ENCODE measurements at regions not wholly inside any gene's neighbourhood (a gene's known extent, or its start where the extent isn't known, plus 50 kb on each side); places are given as distances from the start of the nearest gene placed in this dataset.

DNA sequence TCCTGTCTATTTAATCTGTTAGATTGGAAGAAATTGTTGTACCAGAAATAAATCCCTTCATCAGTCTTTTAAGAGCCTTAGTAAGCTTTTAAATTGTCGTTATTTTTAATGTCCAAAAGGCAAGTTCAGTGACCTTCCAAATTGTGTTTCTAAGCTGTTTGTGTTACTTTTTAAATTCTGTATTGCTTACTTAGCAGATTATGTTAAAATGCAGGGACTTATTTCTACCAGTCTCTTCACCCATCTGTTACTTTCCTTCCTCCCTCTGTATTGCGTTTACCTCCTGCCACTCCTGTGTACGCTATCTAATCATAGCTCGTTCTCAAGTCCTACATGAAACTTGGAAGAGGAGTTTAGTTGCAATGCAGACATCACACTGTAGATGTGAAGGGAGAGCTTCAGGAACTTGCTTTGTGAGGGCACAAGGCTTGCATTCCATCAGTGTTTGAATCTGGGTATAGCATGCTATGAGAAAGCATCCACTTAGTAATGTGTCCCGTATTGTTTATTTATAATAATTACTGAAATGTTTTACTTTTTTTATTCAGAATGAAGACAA, 406.5 kb upstream of the RGS6 start:
- Histone ChIP-seq H3K4me2 (ENCODE audit: low read depth, low read length, poor library complexity, severe bottlenecking) (no peak overlapping the region), H3K9me2 (replicated peaks; ENCODE audit: low read depth, low read length) (no peaks in the 10 kb centered on the region), H3K4me1 (ENCODE audit: insufficient read depth, low read length, poor library complexity, severe bottlenecking) (peaks cover 23% of the 10 kb centered on the region), H3K27me3 (ENCODE audit: insufficient read depth, low read length, poor library complexity, severe bottlenecking) (no peaks in the 10 kb centered on the region), H3K36me3 (ENCODE audit: insufficient read depth, low read length) (peaks cover 14% of the 10 kb centered on the region; the same call in 1 of the 2 replicates), H3K9me3 (ENCODE audit: insufficient read depth, low read depth, low read length) (no peaks in the 10 kb centered on the region), H4K20me1 (ENCODE audit: insufficient read depth, low read length, poor library complexity, severe bottlenecking) (no peaks in the 10 kb centered on the region), H2AFZ (ENCODE audit: low read length) (no peak overlapping the region), H3K4me3 (ENCODE audit: low read length, poor library complexity, severe bottlenecking) (no peak overlapping the region), H3F3A (ENCODE audit: low read depth) (no peaks in the 10 kb centered on the region), H3K9ac (ENCODE audit: low read depth, low read length, poor library complexity, severe bottlenecking) (no peak overlapping the region), H3K79me2 (ENCODE audit: insufficient read depth, low read length) (peaks cover 67% of the 10 kb centered on the region)
- TF ChIP-seq, protein P1, sequence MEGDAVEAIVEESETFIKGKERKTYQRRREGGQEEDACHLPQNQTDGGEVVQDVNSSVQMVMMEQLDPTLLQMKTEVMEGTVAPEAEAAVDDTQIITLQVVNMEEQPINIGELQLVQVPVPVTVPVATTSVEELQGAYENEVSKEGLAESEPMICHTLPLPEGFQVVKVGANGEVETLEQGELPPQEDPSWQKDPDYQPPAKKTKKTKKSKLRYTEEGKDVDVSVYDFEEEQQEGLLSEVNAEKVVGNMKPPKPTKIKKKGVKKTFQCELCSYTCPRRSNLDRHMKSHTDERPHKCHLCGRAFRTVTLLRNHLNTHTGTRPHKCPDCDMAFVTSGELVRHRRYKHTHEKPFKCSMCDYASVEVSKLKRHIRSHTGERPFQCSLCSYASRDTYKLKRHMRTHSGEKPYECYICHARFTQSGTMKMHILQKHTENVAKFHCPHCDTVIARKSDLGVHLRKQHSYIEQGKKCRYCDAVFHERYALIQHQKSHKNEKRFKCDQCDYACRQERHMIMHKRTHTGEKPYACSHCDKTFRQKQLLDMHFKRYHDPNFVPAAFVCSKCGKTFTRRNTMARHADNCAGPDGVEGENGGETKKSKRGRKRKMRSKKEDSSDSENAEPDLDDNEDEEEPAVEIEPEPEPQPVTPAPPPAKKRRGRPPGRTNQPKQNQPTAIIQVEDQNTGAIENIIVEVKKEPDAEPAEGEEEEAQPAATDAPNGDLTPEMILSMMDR (conservative IDR thresholded peaks at IDR 0.05; ENCODE audit: low read length): no peak
- no peak for TF ChIP-seq EZH2phosphoT487 (IDR thresholded peaks at IDR 0.05; ENCODE audit: borderline replicate concordance)

DNA sequence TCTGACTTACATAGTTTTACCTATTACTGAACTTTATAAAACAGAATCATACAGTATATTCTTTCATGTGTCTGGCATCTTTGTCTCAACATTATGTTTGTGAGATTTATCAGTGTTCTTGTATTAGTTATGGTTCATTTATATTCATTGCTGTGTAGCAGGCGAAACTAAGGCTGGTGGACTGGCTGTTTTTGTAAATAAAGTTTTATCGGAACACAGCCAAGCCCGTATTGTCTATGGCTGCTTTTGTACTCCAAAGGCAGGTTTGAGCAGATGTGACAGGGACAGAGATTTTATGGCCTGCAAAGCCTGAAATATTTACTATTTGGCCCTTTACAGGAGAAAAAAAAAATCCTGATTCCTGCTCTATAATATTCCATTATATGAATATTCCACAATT, 405.8 kb upstream of the RGS6 start:
- Histone ChIP-seq H3K9ac (ENCODE audit: low read depth, low read length, poor library complexity, severe bottlenecking) (no peak overlapping the region), H3K9me2 (replicated peaks; ENCODE audit: low read depth, low read length) (no peaks in the 10 kb centered on the region), H3K36me3 (ENCODE audit: insufficient read depth, low read length) (peaks cover 21% of the 10 kb centered on the region; the same call in 1 of the 2 replicates), H2AFZ (ENCODE audit: low read length) (no peak overlapping the region), H3K27me3 (ENCODE audit: insufficient read depth, low read length, poor library complexity, severe bottlenecking) (no peaks in the 10 kb centered on the region), H3K4me1 (ENCODE audit: insufficient read depth, low read length, poor library complexity, severe bottlenecking) (peaks cover 23% of the 10 kb centered on the region), H3K79me2 (ENCODE audit: insufficient read depth, low read length) (peaks cover 68% of the 10 kb centered on the region), H4K20me1 (ENCODE audit: insufficient read depth, low read length, poor library complexity, severe bottlenecking) (no peaks in the 10 kb centered on the region), H3K9me3 (ENCODE audit: insufficient read depth, low read depth, low read length) (no peaks in the 10 kb centered on the region), H3K4me2 (ENCODE audit: low read depth, low read length, poor library complexity, severe bottlenecking) (no peak overlapping the region), H3F3A (ENCODE audit: low read depth) (no peaks in the 10 kb centered on the region), H3K4me3 (ENCODE audit: low read length, poor library complexity, severe bottlenecking) (no peak overlapping the region)
- TF ChIP-seq EZH2phosphoT487 (IDR thresholded peaks at IDR 0.05; ENCODE audit: borderline replicate concordance): no peak
- TF ChIP-seq, protein P1 (conservative IDR thresholded peaks at IDR 0.05; ENCODE audit: low read length): no peak

DNA sequence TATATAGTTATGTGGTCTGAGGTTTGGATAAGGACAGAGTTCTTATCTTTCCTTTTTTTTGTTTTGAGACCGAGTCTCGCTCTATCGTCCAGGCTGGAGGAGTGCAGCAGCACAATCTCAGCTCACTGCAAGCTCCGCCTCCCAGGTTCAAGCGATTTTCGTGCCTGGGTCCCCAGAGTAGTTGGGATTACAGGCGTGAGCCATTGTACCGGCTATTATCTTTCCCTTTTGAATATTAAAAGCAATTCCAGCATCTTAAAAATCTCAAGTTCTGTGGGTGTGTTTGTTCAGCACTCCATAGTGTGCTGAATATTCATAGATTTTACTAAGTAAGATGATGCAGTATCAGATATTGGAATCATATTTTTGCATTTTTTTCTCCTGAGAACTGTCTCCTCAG, 404.4 kb upstream of the RGS6 start:
- H2AFZ ChIP-seq (ENCODE audit: low read length): no peak overlapping the region
- H3K4me3 ChIP-seq (ENCODE audit: low read length, poor library complexity, severe bottlenecking): no peak overlapping the region
- H3K4me2 ChIP-seq (ENCODE audit: low read depth, low read length, poor library complexity, severe bottlenecking): no peak overlapping the region
- H4K20me1 ChIP-seq (ENCODE audit: insufficient read depth, low read length, poor library complexity, severe bottlenecking): no peaks in the 10 kb centered on the region
- no peaks in the 10 kb centered on the region for H3F3A ChIP-seq (ENCODE audit: low read depth)
- no peaks in the 10 kb centered on the region for H3K9me2 ChIP-seq (replicated peaks; ENCODE audit: low read depth, low read length)
- H3K36me3 ChIP-seq (ENCODE audit: insufficient read depth, low read length): peaks cover 26% of the 10 kb centered on the region; the same call in 1 of the 2 replicates
- peaks cover 26% of the 10 kb centered on the region for H3K4me1 ChIP-seq (ENCODE audit: insufficient read depth, low read length, poor library complexity, severe bottlenecking)
- no peak overlapping the region for H3K9ac ChIP-seq (ENCODE audit: low read depth, low read length, poor library complexity, severe bottlenecking)
- H3K27me3 ChIP-seq (ENCODE audit: insufficient read depth, low read length, poor library complexity, severe bottlenecking): no peaks in the 10 kb centered on the region
- peaks cover 62% of the 10 kb centered on the region for H3K79me2 ChIP-seq (ENCODE audit: insufficient read depth, low read length)
- no peaks in the 10 kb centered on the region for H3K9me3 ChIP-seq (ENCODE audit: insufficient read depth, low read depth, low read length)
- TF ChIP-seq, protein P1 (conservative IDR thresholded peaks at IDR 0.05; ENCODE audit: low read length): no peak
- no peak for TF ChIP-seq EZH2phosphoT487 (IDR thresholded peaks at IDR 0.05; ENCODE audit: borderline replicate concordance)

All from Loucy (cell line).